GM12878 (cell line): ENCODE measurements at regions not wholly inside any gene's neighbourhood (a gene's known extent, or its start where the extent isn't known, plus 50 kb on each side); places are given as distances from the start of the nearest gene placed in this dataset.

Experiments
- ATAC-seq: fragments of 200-7000 bp; cut with Tn5 transposase; 3 replicates; pipeline ENCODE4 v1.9.1; 2020; ENCODE audit warnings: mild to moderate bottlenecking, moderate library complexity
- BruUV-seq: library from RNA; stranded (reverse); fragments of 400-500 nt; replicated peaks from 2 replicates; lab custom pipeline; 2021; lab: Mats Ljungman, UMichigan
- CTCF ChIA-PET: fragments of 300-600 bp; sonication (Branson Sonifier 250); formaldehyde crosslinking; extraction: SDS; loops from one replicate; lab custom pipeline; 2021; ENCODE audit warnings: inconsistent platforms; lab: Yijun Ruan, JAX
- POLR2A ChIA-PET: fragments of 350-600 bp; formaldehyde crosslinking; extraction: SDS; loops from one replicate; lab custom pipeline; 2021; ENCODE audit warnings: inconsistent platforms; lab: Charles Lee
- RAD21 ChIA-PET: fragments of 300-600 bp; sonication (Branson Sonifier 250); formaldehyde crosslinking; loops from one replicate; lab custom pipeline; 2023; ENCODE audit warnings: antibody characterized with exemption; ENCODE audit not compliant: unreplicated experiment; lab: Charles Lee
- SMC1A ChIA-PET: fragments of 300-600 bp; sonication (Branson Sonifier 250); formaldehyde crosslinking; loops from one replicate; lab custom pipeline; 2023; ENCODE audit not compliant: unreplicated experiment, uncharacterized antibody; lab: Charles Lee
- DNase-seq: peaks from one replicate; pipeline ENCODE4 v3.0.0-alpha.2; 2011; ENCODE audit warnings: low read depth, low spot score
- FAIRE-seq: peaks from 3 replicates; lab custom pipeline; 2011; peaks lifted over from hg19 to GRCh38; lab: Jason Lieb, UNC
- H2AFZ ChIP-seq: 2 replicates; pipeline ENCODE4 v1.6.0; 2011; ENCODE audit warnings: low read depth, low read length, control low read depth; ENCODE audit not compliant: control insufficient read depth
- H3K27ac ChIP-seq: 2 replicates; pipeline ENCODE4 v1.5.1; 2011; ENCODE audit warnings: control low read depth; ENCODE audit not compliant: control insufficient read depth, insufficient read depth
- H3K27me3 ChIP-seq, 2 experiments: replicated peaks in 1 of 2; 2 replicates each; pipeline versions ENCODE4 v1.6.0 to v1.6.1; 2011; ENCODE audit warnings: low read length in 1 of 2; ENCODE audit not compliant: control insufficient read depth in 2 of 2, insufficient read depth in 2 of 2
- H3K36me3 ChIP-seq, 2 experiments: 2 replicates each; pipeline ENCODE4 v1.5.1; 2011; ENCODE audit warnings: low read length in 1 of 2; ENCODE audit not compliant: control insufficient read depth in 2 of 2, insufficient read depth in 2 of 2
- H3K4me1 ChIP-seq: 2 replicates; pipeline ENCODE4 v1.6.1; 2011; ENCODE audit warnings: mild to moderate bottlenecking, low read length, moderate library complexity, mixed read lengths; ENCODE audit not compliant: control insufficient read depth, insufficient read depth
- H3K4me2 ChIP-seq: 2 replicates; pipeline ENCODE4 v1.6.0; 2011; ENCODE audit warnings: control low read depth; ENCODE audit not compliant: control insufficient read depth, insufficient read depth
- H3K4me3 ChIP-seq: fragments of 200-600 bp; sonication (generic); 2 replicates; pipeline ENCODE4 v1.5.1; 2016
- H3K79me2 ChIP-seq: 2 replicates; pipeline ENCODE4 v1.6.0; 2011; ENCODE audit warnings: low read length; ENCODE audit not compliant: control insufficient read depth, insufficient read depth
- H3K9ac ChIP-seq: 2 replicates; pipeline ENCODE4 v1.8.0; 2011; ENCODE audit warnings: low read length, control low read depth, mixed read lengths; ENCODE audit not compliant: control insufficient read depth, insufficient read depth
- H3K9me3 ChIP-seq: replicated peaks from 3 replicates; pipeline ENCODE4 v1.5.1; 2011; ENCODE audit warnings: mild to moderate bottlenecking, low read length; ENCODE audit not compliant: control insufficient read depth, insufficient read depth
- H4K20me1 ChIP-seq: 2 replicates; pipeline ENCODE4 v1.6.0; 2011; ENCODE audit not compliant: control insufficient read depth, insufficient read depth
- BCL11A ChIP-seq: IDR thresholded peaks from 2 replicates; pipeline ENCODE4 v1.6.1; 2011; ENCODE audit warnings: low read depth, low read length
- CREB1 ChIP-seq: IDR thresholded peaks from 2 replicates; pipeline ENCODE4 v1.6.1; 2012; ENCODE audit warnings: low read depth, mild to moderate bottlenecking, inconsistent platforms
- DPF2 ChIP-seq: fragments of 450-650 bp; IDR thresholded peaks from 2 replicates; pipeline ENCODE4 v1.6.1; 2017; ENCODE audit warnings: mild to moderate bottlenecking
- NBN ChIP-seq: fragments of 450-650 bp; IDR thresholded peaks from 2 replicates; pipeline ENCODE4 v1.6.1; 2016
- PAX5 ChIP-seq: IDR thresholded peaks from 2 replicates; pipeline ENCODE4 v1.6.1; 2011; ENCODE audit warnings: low read depth, low read length, borderline replicate concordance
- PAX8 ChIP-seq: fragments of 450-650 bp; IDR thresholded peaks from 2 replicates; pipeline ENCODE4 v1.6.1; 2017; ENCODE audit warnings: mild to moderate bottlenecking, moderate library complexity
- RB1 ChIP-seq: fragments of 450-650 bp; formaldehyde crosslinking; IDR thresholded peaks from 2 replicates; pipeline ENCODE4 v1.6.1; 2017; ENCODE audit warnings: mild to moderate bottlenecking, borderline replicate concordance
- SUZ12 ChIP-seq: fragments of 200-600 bp; sonication (generic); IDR thresholded peaks from one replicate; pipeline ENCODE4 v1.6.1; 2018; ENCODE audit warnings: antibody characterized with exemption, mild to moderate bottlenecking; ENCODE audit not compliant: unreplicated experiment
- ZNF274 ChIP-seq: IDR thresholded peaks from one replicate; pipeline ENCODE4 v1.8.0; 2011; ENCODE audit not compliant: insufficient read length, insufficient read depth
- WGBS: methylation state at CpG from one replicate; pipeline ENCODE4 v1.1.6; 2016; ENCODE audit warnings: low lambda C conversion rate; ENCODE audit not compliant: insufficient replicate concordance, insufficient coverage; ENCODE audit errors: missing lambda C conversion rate; 5-methylcytosine and 5-hydroxymethylcytosine counted together
- in situ Hi-C: fragments of 300-500 bp; cut with MboI; formaldehyde crosslinking; loops from 9 replicates; pipeline ENCODE4 v1.14.3; 2018; ENCODE audit warnings: mixed read lengths
- intact Hi-C: fragments of 100-400 bp; cut with micrococcal nuclease; formaldehyde crosslinking; loops from one replicate; pipeline ENCODE4 v1.14.2; 2022; ENCODE audit not compliant: unreplicated experiment
- TF ChIP-seq, protein P1 (sequence below): fragments of 450-650 bp; IDR thresholded peaks from 2 replicates; pipeline ENCODE4 v1.6.1; 2017; ENCODE audit warnings: borderline replicate concordance
- TF ChIP-seq, protein P2 (sequence below): fragments of 450-650 bp; formaldehyde crosslinking; IDR thresholded peaks from 2 replicates; pipeline ENCODE4 v1.5.0; 2022; ENCODE audit warnings: mild to moderate bottlenecking, missing genetic modification characterization
- TF ChIP-seq, protein P3 (sequence below): fragments of 450-650 bp; IDR thresholded peaks from 2 replicates; pipeline ENCODE4 v1.6.1; 2017; ENCODE audit warnings: mild to moderate bottlenecking
- TF ChIP-seq, protein P4 (sequence below): IDR thresholded peaks from 2 replicates; pipeline ENCODE4 v1.6.1; 2012; ENCODE audit warnings: mild to moderate bottlenecking, low read depth, low read length

DNA sequence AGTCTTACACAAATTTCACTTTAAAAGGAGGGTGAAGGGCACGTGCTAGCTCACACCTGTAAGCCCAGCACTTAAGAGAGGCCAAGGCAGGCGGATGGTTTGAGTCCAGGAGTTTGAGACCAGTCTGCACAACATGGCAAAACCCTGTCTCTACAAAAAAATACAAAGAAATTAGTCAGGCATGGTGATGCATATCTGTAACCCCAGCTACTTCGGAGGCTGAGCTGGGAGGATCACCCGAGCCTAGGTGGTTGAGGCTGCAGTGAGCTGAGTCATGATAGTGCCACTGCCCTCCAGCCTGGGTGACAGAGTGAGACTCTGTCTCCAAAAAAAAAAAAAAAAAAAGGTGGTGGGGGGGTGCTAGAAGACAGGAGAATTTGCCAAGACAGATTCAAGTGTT is 237.3 kb upstream of the KLF14 start (continued):
- TF ChIP-seq BCL11A (no peak), RB1 (no peak)

DNA sequence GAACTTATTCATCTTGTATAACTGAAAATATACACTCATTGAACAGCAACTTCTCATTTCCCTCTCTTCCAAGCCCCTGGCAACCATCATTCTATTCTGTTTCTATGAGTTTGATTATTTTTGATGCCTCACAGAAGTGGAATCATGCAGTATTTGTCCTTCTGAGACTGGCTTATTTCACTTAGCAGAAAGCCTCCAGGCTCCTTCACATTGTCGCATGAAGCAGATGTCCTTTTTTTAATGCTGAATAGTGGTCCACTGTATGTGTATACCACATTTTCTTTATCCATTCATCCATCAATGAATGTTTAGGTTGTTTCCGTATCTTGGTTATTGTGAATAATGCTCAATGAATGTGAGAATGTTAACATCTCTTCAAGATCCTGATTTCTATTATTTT is 238.2 kb upstream of the KLF14 start:
- Histone ChIP-seq H4K20me1 (no peaks in the 10 kb centered on the region), H3K36me3 (peaks cover 0 to 3% of the 10 kb centered on the region in 2 experiments; a peak in 1 of 4 replicates), H2AFZ (no peak overlapping the region), H3K79me2 (peaks cover 1% of the 10 kb centered on the region; the same call in 1 of the 2 replicates), H3K27me3 (no peaks in the 10 kb centered on the region), H3K4me3 (no peak overlapping the region), H3K4me2 (no peak overlapping the region), H3K9ac (no peak overlapping the region), H3K4me1 (peaks cover 13% of the 10 kb centered on the region), H3K9me3 (peaks cover 10% of the 10 kb centered on the region), H3K27ac (no peak overlapping the region)
- RAD21 ChIA-PET: interaction anchor here (1.3 to 2.9 kb wide), 4 partner anchors 13 to 68 kb away, joined by 3 to 21 read pairs (median 10); no protein-coding TSS in a partner anchor
- CTCF ChIA-PET: interaction anchor here (0.9 to 3.1 kb wide), 6 partner anchors 10 to 75 kb away, joined by 3 to 62 read pairs (median 18); no protein-coding TSS in a partner anchor
- no TSS peak for BruUV-seq
- POLR2A ChIA-PET: no interaction called here
- DNase-seq (no peak), ATAC-seq (no peak), FAIRE-seq (no peak)
- in situ Hi-C loops: no loop called here
- intact Hi-C loops: no loop called here
- SMC1A ChIA-PET: interaction anchor here (0.8 to 3.7 kb wide), 3 partner anchors 9 to 67 kb away, joined by 3 to 57 read pairs (median 20); no protein-coding TSS in a partner anchor
- WGBS: 98% methylated on average over 2 of the region's 2 CpGs
- TF ChIP-seq SUZ12 (no peak), ZNF274 (no peak), NBN (no peak), DPF2 (no peak), PAX5 (no peak), CREB1 (no peak), PAX8 (no peak)
- TF ChIP-seq, protein P1, sequence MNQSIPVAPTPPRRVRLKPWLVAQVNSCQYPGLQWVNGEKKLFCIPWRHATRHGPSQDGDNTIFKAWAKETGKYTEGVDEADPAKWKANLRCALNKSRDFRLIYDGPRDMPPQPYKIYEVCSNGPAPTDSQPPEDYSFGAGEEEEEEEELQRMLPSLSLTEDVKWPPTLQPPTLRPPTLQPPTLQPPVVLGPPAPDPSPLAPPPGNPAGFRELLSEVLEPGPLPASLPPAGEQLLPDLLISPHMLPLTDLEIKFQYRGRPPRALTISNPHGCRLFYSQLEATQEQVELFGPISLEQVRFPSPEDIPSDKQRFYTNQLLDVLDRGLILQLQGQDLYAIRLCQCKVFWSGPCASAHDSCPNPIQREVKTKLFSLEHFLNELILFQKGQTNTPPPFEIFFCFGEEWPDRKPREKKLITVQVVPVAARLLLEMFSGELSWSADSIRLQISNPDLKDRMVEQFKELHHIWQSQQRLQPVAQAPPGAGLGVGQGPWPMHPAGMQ: no peak
- TF ChIP-seq, protein P2, sequence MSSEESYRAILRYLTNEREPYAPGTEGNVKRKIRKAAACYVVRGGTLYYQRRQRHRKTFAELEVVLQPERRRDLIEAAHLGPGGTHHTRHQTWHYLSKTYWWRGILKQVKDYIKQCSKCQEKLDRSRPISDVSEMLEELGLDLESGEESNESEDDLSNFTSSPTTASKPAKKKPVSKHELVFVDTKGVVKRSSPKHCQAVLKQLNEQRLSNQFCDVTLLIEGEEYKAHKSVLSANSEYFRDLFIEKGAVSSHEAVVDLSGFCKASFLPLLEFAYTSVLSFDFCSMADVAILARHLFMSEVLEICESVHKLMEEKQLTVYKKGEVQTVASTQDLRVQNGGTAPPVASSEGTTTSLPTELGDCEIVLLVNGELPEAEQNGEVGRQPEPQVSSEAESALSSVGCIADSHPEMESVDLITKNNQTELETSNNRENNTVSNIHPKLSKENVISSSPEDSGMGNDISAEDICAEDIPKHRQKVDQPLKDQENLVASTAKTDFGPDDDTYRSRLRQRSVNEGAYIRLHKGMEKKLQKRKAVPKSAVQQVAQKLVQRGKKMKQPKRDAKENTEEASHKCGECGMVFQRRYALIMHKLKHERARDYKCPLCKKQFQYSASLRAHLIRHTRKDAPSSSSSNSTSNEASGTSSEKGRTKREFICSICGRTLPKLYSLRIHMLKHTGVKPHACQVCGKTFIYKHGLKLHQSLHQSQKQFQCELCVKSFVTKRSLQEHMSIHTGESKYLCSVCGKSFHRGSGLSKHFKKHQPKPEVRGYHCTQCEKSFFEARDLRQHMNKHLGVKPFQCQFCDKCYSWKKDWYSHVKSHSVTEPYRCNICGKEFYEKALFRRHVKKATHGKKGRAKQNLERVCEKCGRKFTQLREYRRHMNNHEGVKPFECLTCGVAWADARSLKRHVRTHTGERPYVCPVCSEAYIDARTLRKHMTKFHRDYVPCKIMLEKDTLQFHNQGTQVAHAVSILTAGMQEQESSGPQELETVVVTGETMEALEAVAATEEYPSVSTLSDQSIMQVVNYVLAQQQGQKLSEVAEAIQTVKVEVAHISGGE: no peak
- TF ChIP-seq, protein P3, sequence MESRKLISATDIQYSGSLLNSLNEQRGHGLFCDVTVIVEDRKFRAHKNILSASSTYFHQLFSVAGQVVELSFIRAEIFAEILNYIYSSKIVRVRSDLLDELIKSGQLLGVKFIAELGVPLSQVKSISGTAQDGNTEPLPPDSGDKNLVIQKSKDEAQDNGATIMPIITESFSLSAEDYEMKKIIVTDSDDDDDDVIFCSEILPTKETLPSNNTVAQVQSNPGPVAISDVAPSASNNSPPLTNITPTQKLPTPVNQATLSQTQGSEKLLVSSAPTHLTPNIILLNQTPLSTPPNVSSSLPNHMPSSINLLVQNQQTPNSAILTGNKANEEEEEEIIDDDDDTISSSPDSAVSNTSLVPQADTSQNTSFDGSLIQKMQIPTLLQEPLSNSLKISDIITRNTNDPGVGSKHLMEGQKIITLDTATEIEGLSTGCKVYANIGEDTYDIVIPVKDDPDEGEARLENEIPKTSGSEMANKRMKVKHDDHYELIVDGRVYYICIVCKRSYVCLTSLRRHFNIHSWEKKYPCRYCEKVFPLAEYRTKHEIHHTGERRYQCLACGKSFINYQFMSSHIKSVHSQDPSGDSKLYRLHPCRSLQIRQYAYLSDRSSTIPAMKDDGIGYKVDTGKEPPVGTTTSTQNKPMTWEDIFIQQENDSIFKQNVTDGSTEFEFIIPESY: no peak
- TF ChIP-seq, protein P4, sequence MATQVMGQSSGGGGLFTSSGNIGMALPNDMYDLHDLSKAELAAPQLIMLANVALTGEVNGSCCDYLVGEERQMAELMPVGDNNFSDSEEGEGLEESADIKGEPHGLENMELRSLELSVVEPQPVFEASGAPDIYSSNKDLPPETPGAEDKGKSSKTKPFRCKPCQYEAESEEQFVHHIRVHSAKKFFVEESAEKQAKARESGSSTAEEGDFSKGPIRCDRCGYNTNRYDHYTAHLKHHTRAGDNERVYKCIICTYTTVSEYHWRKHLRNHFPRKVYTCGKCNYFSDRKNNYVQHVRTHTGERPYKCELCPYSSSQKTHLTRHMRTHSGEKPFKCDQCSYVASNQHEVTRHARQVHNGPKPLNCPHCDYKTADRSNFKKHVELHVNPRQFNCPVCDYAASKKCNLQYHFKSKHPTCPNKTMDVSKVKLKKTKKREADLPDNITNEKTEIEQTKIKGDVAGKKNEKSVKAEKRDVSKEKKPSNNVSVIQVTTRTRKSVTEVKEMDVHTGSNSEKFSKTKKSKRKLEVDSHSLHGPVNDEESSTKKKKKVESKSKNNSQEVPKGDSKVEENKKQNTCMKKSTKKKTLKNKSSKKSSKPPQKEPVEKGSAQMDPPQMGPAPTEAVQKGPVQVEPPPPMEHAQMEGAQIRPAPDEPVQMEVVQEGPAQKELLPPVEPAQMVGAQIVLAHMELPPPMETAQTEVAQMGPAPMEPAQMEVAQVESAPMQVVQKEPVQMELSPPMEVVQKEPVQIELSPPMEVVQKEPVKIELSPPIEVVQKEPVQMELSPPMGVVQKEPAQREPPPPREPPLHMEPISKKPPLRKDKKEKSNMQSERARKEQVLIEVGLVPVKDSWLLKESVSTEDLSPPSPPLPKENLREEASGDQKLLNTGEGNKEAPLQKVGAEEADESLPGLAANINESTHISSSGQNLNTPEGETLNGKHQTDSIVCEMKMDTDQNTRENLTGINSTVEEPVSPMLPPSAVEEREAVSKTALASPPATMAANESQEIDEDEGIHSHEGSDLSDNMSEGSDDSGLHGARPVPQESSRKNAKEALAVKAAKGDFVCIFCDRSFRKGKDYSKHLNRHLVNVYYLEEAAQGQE: no peak
